ENCODE measurements at regions not wholly inside any gene's neighbourhood (a gene's known extent, or its start where the extent isn't known, plus 50 kb on each side); places are given as distances from the start of the nearest gene placed in this dataset.

GRCh38 chr6:120005292-120005976 is 655.9 kb upstream of the MAN1A1 start:
- 95% methylated on average over 11 of the region's 12 CpGs for WGBS
- no peak overlapping the region for H3K27ac ChIP-seq (ENCODE audit: low read depth, low read length)
- H3K4me3 ChIP-seq (ENCODE audit: low read length) = no peak overlapping the region

GRCh38 chr6:119986934-119987549 is 637.5 kb upstream of the MAN1A1 start:
- WGBS = 86% methylated on average over 3 of the region's 3 CpGs
- no peaks in the 10 kb centered on the region for H3K36me3 ChIP-seq (ENCODE audit: insufficient read depth, low read length)
- no peaks in the 10 kb centered on the region for H3K9me3 ChIP-seq (ENCODE audit: insufficient read depth, low read depth, low read length)
- no peak overlapping the region for H3K27ac ChIP-seq (ENCODE audit: low read depth, low read length)
- no peak overlapping the region for H3K9ac ChIP-seq (ENCODE audit: low read depth, low read length)
- H3K4me1 ChIP-seq (ENCODE audit: insufficient read depth, low read length) = no peaks in the 10 kb centered on the region
- H3K4me3 ChIP-seq (ENCODE audit: low read length) = no peak overlapping the region
- no peaks in the 10 kb centered on the region for H3K27me3 ChIP-seq (ENCODE audit: insufficient read depth, low read length)

More at GRCh38 chr6:120005292-120005976, 655.9 kb upstream of the MAN1A1 start:
- H3K36me3 ChIP-seq (ENCODE audit: insufficient read depth, low read length) = no peaks in the 10 kb centered on the region
- H3K27me3 ChIP-seq (ENCODE audit: insufficient read depth, low read length) = no peaks in the 10 kb centered on the region
- no peaks in the 10 kb centered on the region for H3K4me1 ChIP-seq (ENCODE audit: insufficient read depth, low read length)
- H3K9ac ChIP-seq (ENCODE audit: low read depth, low read length) = no peak overlapping the region
- H3K9me3 ChIP-seq (ENCODE audit: insufficient read depth, low read depth, low read length) = 0 out of 2 replicates have a peak, but pooled peaks cover 3% of the 10 kb centered on the region

- Histone ChIP-seq H3K36me3 (ENCODE audit: insufficient read depth, low read length) (no peaks in the 10 kb centered on the region), H3K4me3 (ENCODE audit: low read length) (no peak overlapping the region), H3K9me3 (ENCODE audit: insufficient read depth, low read depth, low read length) (no peaks in the 10 kb centered on the region), H3K27ac (ENCODE audit: low read depth, low read length) (no peak overlapping the region), H3K9ac (ENCODE audit: low read depth, low read length) (no peak overlapping the region), H3K4me1 (ENCODE audit: insufficient read depth, low read length) (no peaks in the 10 kb centered on the region), H3K27me3 (ENCODE audit: insufficient read depth, low read length) (no peaks in the 10 kb centered on the region)
- 95% methylated on average over 3 of the region's 4 CpGs for WGBS
Measured at GRCh38 chr6:119985952-119986736, 636.6 kb upstream of the MAN1A1 start.

- no peaks in the 10 kb centered on the region for H3K36me3 ChIP-seq (ENCODE audit: insufficient read depth, low read length)
- H3K27ac ChIP-seq (ENCODE audit: low read depth, low read length) = no peak overlapping the region
- H3K4me1 ChIP-seq (ENCODE audit: insufficient read depth, low read length) = no peaks in the 10 kb centered on the region
- no peak overlapping the region for H3K4me3 ChIP-seq (ENCODE audit: low read length)
- no peaks in the 10 kb centered on the region for H3K9me3 ChIP-seq (ENCODE audit: insufficient read depth, low read depth, low read length)
- WGBS = no CpG with 5 or more reads among the region's 1 CpG
- H3K27me3 ChIP-seq (ENCODE audit: insufficient read depth, low read length) = no peaks in the 10 kb centered on the region
- H3K9ac ChIP-seq (ENCODE audit: low read depth, low read length) = no peak overlapping the region
Measured at GRCh38 chr6:119980802-119981201, 631.2 kb upstream of the MAN1A1 start.

- no peaks in the 10 kb centered on the region for H3K36me3 ChIP-seq (ENCODE audit: insufficient read depth, low read length)
- 0% methylated on average over 1 of the region's 1 CpG for WGBS
Measured at GRCh38 chr6:119979862-119980261, 630.3 kb upstream of the MAN1A1 start.

GRCh38 chr6:119978274-119978889 is 628.8 kb upstream of the MAN1A1 start:
- Histone ChIP-seq H3K4me1 (ENCODE audit: insufficient read depth, low read length) (no peaks in the 10 kb centered on the region), H3K27me3 (ENCODE audit: insufficient read depth, low read length) (no peaks in the 10 kb centered on the region), H3K9me3 (ENCODE audit: insufficient read depth, low read depth, low read length) (no peaks in the 10 kb centered on the region), H3K4me3 (ENCODE audit: low read length) (no peak overlapping the region), H3K36me3 (ENCODE audit: insufficient read depth, low read length) (no peaks in the 10 kb centered on the region), H3K27ac (ENCODE audit: low read depth, low read length) (no peak overlapping the region), H3K9ac (ENCODE audit: low read depth, low read length) (no peak overlapping the region)
- WGBS = 100% methylated on average over 1 of the region's 2 CpGs

More at GRCh38 chr6:119979862-119980261, 630.3 kb upstream of the MAN1A1 start:
- H3K4me1 ChIP-seq (ENCODE audit: insufficient read depth, low read length) = no peaks in the 10 kb centered on the region
- no peak overlapping the region for H3K27ac ChIP-seq (ENCODE audit: low read depth, low read length)
- H3K4me3 ChIP-seq (ENCODE audit: low read length) = no peak overlapping the region
- no peaks in the 10 kb centered on the region for H3K9me3 ChIP-seq (ENCODE audit: insufficient read depth, low read depth, low read length)
- H3K9ac ChIP-seq (ENCODE audit: low read depth, low read length) = no peak overlapping the region
- no peaks in the 10 kb centered on the region for H3K27me3 ChIP-seq (ENCODE audit: insufficient read depth, low read length)

GRCh38 chr6:119974430-119975159 is 625.0 kb upstream of the MAN1A1 start:
- WGBS = 97% methylated on average over 4 of the region's 6 CpGs
- Histone ChIP-seq H3K4me1 (ENCODE audit: insufficient read depth, low read length) (no peaks in the 10 kb centered on the region), H3K9ac (ENCODE audit: low read depth, low read length) (no peak overlapping the region), H3K9me3 (ENCODE audit: insufficient read depth, low read depth, low read length) (no peaks in the 10 kb centered on the region), H3K4me3 (ENCODE audit: low read length) (no peak overlapping the region), H3K27me3 (ENCODE audit: insufficient read depth, low read length) (no peaks in the 10 kb centered on the region), H3K27ac (ENCODE audit: low read depth, low read length) (no peak overlapping the region), H3K36me3 (ENCODE audit: insufficient read depth, low read length) (no peaks in the 10 kb centered on the region)

- Histone ChIP-seq H3K4me3 (ENCODE audit: low read length) (no peak overlapping the region), H3K27me3 (ENCODE audit: insufficient read depth, low read length) (no peaks in the 10 kb centered on the region), H3K36me3 (ENCODE audit: insufficient read depth, low read length) (no peaks in the 10 kb centered on the region), H3K27ac (ENCODE audit: low read depth, low read length) (no peak overlapping the region), H3K9ac (ENCODE audit: low read depth, low read length) (no peak overlapping the region), H3K4me1 (ENCODE audit: insufficient read depth, low read length) (no peaks in the 10 kb centered on the region), H3K9me3 (ENCODE audit: insufficient read depth, low read depth, low read length) (no peaks in the 10 kb centered on the region)
- 88% methylated on average over 7 of the region's 8 CpGs for WGBS
Measured at GRCh38 chr6:119966484-119966883, 616.9 kb upstream of the MAN1A1 start.

GRCh38 chr6:119965900-119966299 is 616.3 kb upstream of the MAN1A1 start:
- Histone ChIP-seq H3K9me3 (ENCODE audit: insufficient read depth, low read depth, low read length) (no peaks in the 10 kb centered on the region), H3K36me3 (ENCODE audit: insufficient read depth, low read length) (no peaks in the 10 kb centered on the region), H3K4me3 (ENCODE audit: low read length) (no peak overlapping the region), H3K4me1 (ENCODE audit: insufficient read depth, low read length) (no peaks in the 10 kb centered on the region), H3K27ac (ENCODE audit: low read depth, low read length) (no peak overlapping the region), H3K9ac (ENCODE audit: low read depth, low read length) (no peak overlapping the region), H3K27me3 (ENCODE audit: insufficient read depth, low read length) (no peaks in the 10 kb centered on the region)
- 98% methylated on average over 10 of the region's 10 CpGs for WGBS

- Histone ChIP-seq H3K9me3 (ENCODE audit: insufficient read depth, low read depth, low read length) (no peaks in the 10 kb centered on the region), H3K27me3 (ENCODE audit: insufficient read depth, low read length) (no peaks in the 10 kb centered on the region), H3K4me3 (ENCODE audit: low read length) (no peak overlapping the region), H3K9ac (ENCODE audit: low read depth, low read length) (no peak overlapping the region), H3K27ac (ENCODE audit: low read depth, low read length) (no peak overlapping the region), H3K4me1 (ENCODE audit: insufficient read depth, low read length) (peaks cover 3% of the 10 kb centered on the region; the same call in 1 of the 2 replicates), H3K36me3 (ENCODE audit: insufficient read depth, low read length) (no peaks in the 10 kb centered on the region)
- 91% methylated on average over 1 of the region's 1 CpG for WGBS
Measured at GRCh38 chr6:119965008-119965407, 615.4 kb upstream of the MAN1A1 start.
